ENCODE measurements at regions not wholly inside any gene's neighbourhood (a gene's known extent, or its start where the extent isn't known, plus 50 kb on each side); places are given as distances from the start of the nearest gene placed in this dataset.

- DNase-seq (ENCODE audit: low read depth), result no peak
- no peak overlapping the region for H3K4me3 ChIP-seq (replicated peaks; ENCODE audit: low read depth, low read length)
- TF ChIP-seq, protein P1, sequence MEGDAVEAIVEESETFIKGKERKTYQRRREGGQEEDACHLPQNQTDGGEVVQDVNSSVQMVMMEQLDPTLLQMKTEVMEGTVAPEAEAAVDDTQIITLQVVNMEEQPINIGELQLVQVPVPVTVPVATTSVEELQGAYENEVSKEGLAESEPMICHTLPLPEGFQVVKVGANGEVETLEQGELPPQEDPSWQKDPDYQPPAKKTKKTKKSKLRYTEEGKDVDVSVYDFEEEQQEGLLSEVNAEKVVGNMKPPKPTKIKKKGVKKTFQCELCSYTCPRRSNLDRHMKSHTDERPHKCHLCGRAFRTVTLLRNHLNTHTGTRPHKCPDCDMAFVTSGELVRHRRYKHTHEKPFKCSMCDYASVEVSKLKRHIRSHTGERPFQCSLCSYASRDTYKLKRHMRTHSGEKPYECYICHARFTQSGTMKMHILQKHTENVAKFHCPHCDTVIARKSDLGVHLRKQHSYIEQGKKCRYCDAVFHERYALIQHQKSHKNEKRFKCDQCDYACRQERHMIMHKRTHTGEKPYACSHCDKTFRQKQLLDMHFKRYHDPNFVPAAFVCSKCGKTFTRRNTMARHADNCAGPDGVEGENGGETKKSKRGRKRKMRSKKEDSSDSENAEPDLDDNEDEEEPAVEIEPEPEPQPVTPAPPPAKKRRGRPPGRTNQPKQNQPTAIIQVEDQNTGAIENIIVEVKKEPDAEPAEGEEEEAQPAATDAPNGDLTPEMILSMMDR (IDR thresholded peaks at IDR 0.05; ENCODE audit: low read length, missing control alignments), result no peak
These were observed 76.8 kb upstream of the EPC2 start for GRCh38 chr2:148567716-148568115.

DNA sequence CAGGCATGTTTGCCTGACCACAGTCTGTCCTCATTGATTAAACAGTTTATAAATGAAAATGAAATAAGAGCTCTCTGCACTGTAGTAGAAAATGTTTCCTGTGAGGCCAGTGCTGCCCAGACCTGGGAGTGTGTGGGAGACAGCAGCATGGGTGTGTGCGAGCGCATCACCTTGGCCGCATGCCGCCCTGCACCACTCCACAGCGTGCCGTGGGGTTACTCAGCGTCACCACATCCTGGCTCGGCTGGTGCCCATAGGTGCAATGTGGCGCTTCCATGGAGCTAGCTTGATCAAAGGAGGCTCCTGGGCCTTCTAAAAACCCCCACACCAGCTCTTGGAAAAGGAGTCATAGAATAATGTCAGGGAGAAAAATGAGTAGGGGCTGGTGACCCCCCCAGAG is 76.0 kb upstream of the EPC2 start:
- TF ChIP-seq, protein P1 (IDR thresholded peaks at IDR 0.05; ENCODE audit: low read length, missing control alignments), result no peak
- DNase-seq (ENCODE audit: low read depth), result no peak

DNA sequence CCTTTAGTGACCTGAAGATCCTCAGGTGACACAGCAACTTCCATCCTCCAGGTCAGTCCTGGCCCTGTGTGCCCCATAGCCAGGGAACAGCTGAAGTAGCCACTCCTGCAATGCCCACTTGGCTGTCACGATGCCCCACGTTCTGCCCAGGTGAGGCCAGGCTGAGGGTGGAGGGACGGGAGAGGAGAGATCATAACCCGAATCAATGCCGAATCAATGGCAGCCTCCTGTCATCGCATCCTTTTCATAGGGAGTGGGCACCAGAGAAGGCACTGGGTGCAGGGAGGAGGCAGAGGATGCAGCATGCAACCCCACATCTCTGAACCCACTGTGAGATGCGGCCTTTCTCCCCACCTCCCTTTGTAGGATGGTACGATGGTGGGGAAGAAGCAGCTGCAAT is 75.3 kb upstream of the EPC2 start:
- TF ChIP-seq, protein P1 (IDR thresholded peaks at IDR 0.05; ENCODE audit: low read length, missing control alignments), result no peak
- H3K4me3 ChIP-seq (replicated peaks; ENCODE audit: low read depth, low read length), result no peak overlapping the region
- DNase-seq (ENCODE audit: low read depth), result no peak

More for the DNA sequence above, 76.0 kb upstream of the EPC2 start:
- H3K4me3 ChIP-seq (replicated peaks; ENCODE audit: low read depth, low read length), result no peak overlapping the region

DNA sequence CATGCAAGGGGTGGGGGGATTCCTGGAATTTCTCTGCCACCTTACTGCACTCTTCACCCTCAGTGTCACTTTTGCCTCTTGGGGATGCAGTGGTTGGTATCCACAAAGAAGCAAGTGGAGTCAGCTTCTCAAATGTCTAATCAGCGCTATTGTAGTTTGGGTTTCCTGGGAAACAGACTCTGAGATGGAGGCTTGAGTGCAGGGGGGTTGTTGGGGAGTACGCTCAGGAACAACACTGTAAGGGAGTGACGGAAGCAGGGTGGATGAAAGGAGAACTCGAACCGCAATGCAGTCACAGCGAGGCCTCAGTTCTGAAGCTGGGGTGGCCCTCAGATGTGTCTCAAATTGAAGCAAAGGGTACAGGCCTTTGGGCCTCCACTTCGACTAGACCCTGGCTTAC is 73.6 kb upstream of the EPC2 start:
- no peak overlapping the region for H3K4me3 ChIP-seq (replicated peaks; ENCODE audit: low read depth, low read length)
- no peak for DNase-seq (ENCODE audit: low read depth)
- TF ChIP-seq, protein P1 (IDR thresholded peaks at IDR 0.05; ENCODE audit: low read length, missing control alignments), result no peak

DNA sequence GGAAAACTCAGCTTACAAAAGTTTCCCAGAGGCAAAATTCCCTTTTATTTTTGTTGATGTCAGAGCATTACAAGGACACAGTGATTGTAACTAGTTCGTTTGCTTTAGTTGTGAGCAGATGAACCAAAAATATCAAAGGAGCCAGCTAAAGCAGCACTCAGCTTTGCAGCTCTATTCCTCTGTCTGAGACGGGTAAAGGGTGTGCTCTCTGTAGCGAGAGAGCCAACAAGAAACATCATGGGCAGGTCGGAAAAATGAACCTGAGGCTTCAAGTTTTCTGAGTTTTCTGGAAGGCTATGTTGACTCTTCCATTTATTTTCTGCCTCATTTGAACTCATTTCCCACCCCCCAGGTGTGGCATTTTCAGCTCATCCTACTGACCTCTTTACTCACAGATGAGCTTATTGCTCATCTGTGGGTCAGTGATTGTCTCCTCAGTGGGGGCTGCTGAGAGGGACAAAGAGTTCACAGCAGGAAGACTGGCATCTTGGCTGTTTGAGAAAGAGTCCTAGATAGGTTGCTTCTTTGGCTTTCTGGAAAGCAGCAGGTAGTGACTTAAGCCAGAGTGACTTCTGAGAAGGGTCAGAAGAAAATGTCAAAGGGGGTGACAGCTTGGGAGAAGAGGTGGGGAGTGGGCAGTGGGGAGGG is 66.6 kb upstream of the EPC2 start:
- no peak overlapping the region for H3K4me3 ChIP-seq (replicated peaks; ENCODE audit: low read depth, low read length)
- no peak for DNase-seq (ENCODE audit: low read depth)
- TF ChIP-seq, protein P1 (IDR thresholded peaks at IDR 0.05; ENCODE audit: low read length, missing control alignments), result no peak

DNA sequence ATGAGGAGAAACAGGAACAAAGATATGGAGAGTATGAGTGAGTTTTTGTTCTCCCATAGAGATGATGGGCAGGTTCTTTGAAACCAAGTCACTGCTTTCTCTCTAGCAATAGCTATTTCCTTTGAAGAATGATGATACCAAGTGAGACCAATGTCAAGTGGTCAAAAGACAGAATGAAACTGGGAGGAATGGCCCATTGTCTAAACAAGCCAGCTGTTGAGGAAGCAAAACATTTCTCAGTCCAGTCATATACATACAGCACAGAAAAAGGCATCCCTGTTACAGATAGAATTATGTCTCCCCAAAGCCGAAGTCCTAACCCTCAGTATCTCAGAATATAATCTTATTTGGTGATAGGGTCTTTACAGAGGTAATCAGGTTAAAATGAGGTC is 66.1 kb upstream of the EPC2 start:
- no peak for DNase-seq (ENCODE audit: low read depth)
- TF ChIP-seq, protein P1 (IDR thresholded peaks at IDR 0.05; ENCODE audit: low read length, missing control alignments), result no peak

More for the DNA sequence above, 66.1 kb upstream of the EPC2 start:
- H3K4me3 ChIP-seq (replicated peaks; ENCODE audit: low read depth, low read length), result no peak overlapping the region

Data from fibroblast of pulmonary artery (primary cell).